ENCODE measurements at regions not wholly inside any gene's neighbourhood (a gene's known extent, or its start where the extent isn't known, plus 50 kb on each side); places are given as distances from the start of the nearest gene placed in this dataset.
A peak's percentile ranks its signal among the peaks of the same experiment; 100 is the strongest.

- H3K14ac ChIP-seq (ENCODE audit: low read length in 2 of 2): no peak overlapping the region
- no peak overlapping the region for H4K8ac ChIP-seq (ENCODE audit: low read length)
- H2BK120ac ChIP-seq (ENCODE audit: low read depth, low read length): no peak overlapping the region
- no peak overlapping the region for H3K4ac ChIP-seq (ENCODE audit: low read depth in 1 of 2, low read length in 2 of 2)
- H3K4me1 ChIP-seq (ENCODE audit: control insufficient read depth, insufficient read depth, low read depth, low read length): no peaks in the 10 kb centered on the region
- H3K9ac ChIP-seq (ENCODE audit: low read length): no peak overlapping the region
- peaks cover 2% of the 10 kb centered on the region for H3K9me3 ChIP-seq (ENCODE audit: control insufficient read depth, low read length)
- H3K36me3 ChIP-seq (ENCODE audit: control insufficient read depth in 1 of 2, insufficient read depth in 2 of 2, low read depth in 1 of 2, low read length in 2 of 2): no peaks in the 10 kb centered on the region
- H4K91ac ChIP-seq (ENCODE audit: low read length): no peak overlapping the region
- H3K18ac ChIP-seq (ENCODE audit: low read depth in 1 of 2, low read length in 2 of 2): no peak overlapping the region
- H3K27ac ChIP-seq (ENCODE audit: low read length, poor library complexity, severe bottlenecking): no peak overlapping the region
- no peak overlapping the region for H3K23ac ChIP-seq (ENCODE audit: low read length in 2 of 2)
- no peaks in the 10 kb centered on the region for H3K79me1 ChIP-seq (replicated peaks; ENCODE audit: low read length, poor library complexity, severe bottlenecking)
- H2BK15ac ChIP-seq (ENCODE audit: low read depth, poor library complexity, severe bottlenecking): no peak overlapping the region
- WGBS: 60% methylated on average over 1 of the region's 2 CpGs
- no peak overlapping the region for H2BK5ac ChIP-seq (ENCODE audit: low read depth, low read length, poor library complexity, severe bottlenecking)
- H2AFZ ChIP-seq (ENCODE audit: low read depth, low read length): no peak overlapping the region
- H2AK5ac ChIP-seq (ENCODE audit: low read length, severe bottlenecking): no peak overlapping the region
- H3K4me2 ChIP-seq (ENCODE audit: low read length, poor library complexity, severe bottlenecking): no peak overlapping the region
- H3K27me3 ChIP-seq (ENCODE audit: control insufficient read depth in 1 of 2, insufficient read depth in 1 of 2, low read length in 2 of 2): no peaks in the 10 kb centered on the region
- H3K4me3 ChIP-seq (ENCODE audit: insufficient read depth in 1 of 2, low read depth in 1 of 2, low read length in 2 of 2): no peak overlapping the region
- no peak for DNase-seq
- no peak overlapping the region for H2BK12ac ChIP-seq (ENCODE audit: low read length in 2 of 2)
These were observed 250.7 kb downstream of the ARAP2 start for GRCh38 chr4:35993606-35994005.

- Histone ChIP-seq H3K14ac (ENCODE audit: low read length in 2 of 2) (no peak overlapping the region), H3K27ac (ENCODE audit: low read length, poor library complexity, severe bottlenecking) (no peak overlapping the region), H2BK120ac (ENCODE audit: low read depth, low read length) (no peak overlapping the region), H3K18ac (ENCODE audit: low read depth in 1 of 2, low read length in 2 of 2) (no peak overlapping the region), H3K27me3 (ENCODE audit: control insufficient read depth in 1 of 2, insufficient read depth in 1 of 2, low read length in 2 of 2) (no peaks in the 10 kb centered on the region), H3K23ac (ENCODE audit: low read length in 2 of 2) (no peak overlapping the region), H3K36me3 (ENCODE audit: control insufficient read depth in 1 of 2, insufficient read depth in 2 of 2, low read depth in 1 of 2, low read length in 2 of 2) (no peaks in the 10 kb centered on the region), H2BK12ac (ENCODE audit: low read length in 2 of 2) (no peak overlapping the region), H2AFZ (ENCODE audit: low read depth, low read length) (no peak overlapping the region), H3K4me3 (ENCODE audit: insufficient read depth in 1 of 2, low read depth in 1 of 2, low read length in 2 of 2) (no peak overlapping the region), H3K4me2 (ENCODE audit: low read length, poor library complexity, severe bottlenecking) (no peak overlapping the region), H3K9ac (ENCODE audit: low read length) (no peak overlapping the region), H2BK15ac (ENCODE audit: low read depth, poor library complexity, severe bottlenecking) (no peak overlapping the region), H3K4ac (ENCODE audit: low read depth in 1 of 2, low read length in 2 of 2) (no peak overlapping the region), H3K4me1 (ENCODE audit: control insufficient read depth, insufficient read depth, low read depth, low read length) (no peaks in the 10 kb centered on the region), H3K79me1 (replicated peaks; ENCODE audit: low read length, poor library complexity, severe bottlenecking) (no peaks in the 10 kb centered on the region), H3K9me3 (ENCODE audit: control insufficient read depth, low read length) (peaks cover 10% of the 10 kb centered on the region), H2BK5ac (ENCODE audit: low read depth, low read length, poor library complexity, severe bottlenecking) (no peak overlapping the region), H4K8ac (ENCODE audit: low read length) (no peak overlapping the region), H2AK5ac (ENCODE audit: low read length, severe bottlenecking) (peak overlapping the region; percentile 52), H4K91ac (ENCODE audit: low read length) (no peak overlapping the region)
- no peak for DNase-seq
- 54% methylated on average over 3 of the region's 3 CpGs for WGBS
These were observed 243.3 kb downstream of the ARAP2 start for GRCh38 chr4:36000941-36001557.

- Histone ChIP-seq H3K9ac (ENCODE audit: low read length) (no peak overlapping the region), H3K23ac (ENCODE audit: low read length in 2 of 2) (no peak overlapping the region), H3K4me2 (ENCODE audit: low read length, poor library complexity, severe bottlenecking) (no peak overlapping the region), H4K8ac (ENCODE audit: low read length) (no peak overlapping the region), H3K4me1 (ENCODE audit: control insufficient read depth, insufficient read depth, low read depth, low read length) (no peaks in the 10 kb centered on the region), H2BK120ac (ENCODE audit: low read depth, low read length) (no peak overlapping the region), H2AFZ (ENCODE audit: low read depth, low read length) (no peak overlapping the region), H3K9me3 (ENCODE audit: control insufficient read depth, low read length) (peaks cover 8% of the 10 kb centered on the region), H2BK12ac (ENCODE audit: low read length in 2 of 2) (no peak overlapping the region), H3K18ac (ENCODE audit: low read depth in 1 of 2, low read length in 2 of 2) (no peak overlapping the region), H3K27ac (ENCODE audit: low read length, poor library complexity, severe bottlenecking) (no peak overlapping the region), H3K14ac (ENCODE audit: low read length in 2 of 2) (no peak overlapping the region), H3K27me3 (ENCODE audit: control insufficient read depth in 1 of 2, insufficient read depth in 1 of 2, low read length in 2 of 2) (no peaks in the 10 kb centered on the region), H3K4ac (ENCODE audit: low read depth in 1 of 2, low read length in 2 of 2) (no peak overlapping the region), H3K4me3 (ENCODE audit: insufficient read depth in 1 of 2, low read depth in 1 of 2, low read length in 2 of 2) (no peak overlapping the region), H2BK15ac (ENCODE audit: low read depth, poor library complexity, severe bottlenecking) (no peak overlapping the region), H3K79me1 (replicated peaks; ENCODE audit: low read length, poor library complexity, severe bottlenecking) (no peaks in the 10 kb centered on the region), H2AK5ac (ENCODE audit: low read length, severe bottlenecking) (no peak overlapping the region), H3K36me3 (ENCODE audit: control insufficient read depth in 1 of 2, insufficient read depth in 2 of 2, low read depth in 1 of 2, low read length in 2 of 2) (no peaks in the 10 kb centered on the region), H2BK5ac (ENCODE audit: low read depth, low read length, poor library complexity, severe bottlenecking) (no peak overlapping the region), H4K91ac (ENCODE audit: low read length) (no peak overlapping the region)
- DNase-seq: no peak
- WGBS: 87% methylated on average over 12 of the region's 12 CpGs
These were observed 241.3 kb downstream of the ARAP2 start for GRCh38 chr4:36003051-36003450.

GRCh38 chr4:36004204-36004851 is 240.0 kb downstream of the ARAP2 start:
- Histone ChIP-seq H3K14ac (ENCODE audit: low read length in 2 of 2) (no peak overlapping the region), H3K36me3 (ENCODE audit: control insufficient read depth in 1 of 2, insufficient read depth in 2 of 2, low read depth in 1 of 2, low read length in 2 of 2) (no peaks in the 10 kb centered on the region), H3K9me3 (ENCODE audit: control insufficient read depth, low read length) (peaks cover 8% of the 10 kb centered on the region), H2AK5ac (ENCODE audit: low read length, severe bottlenecking) (no peak overlapping the region), H3K79me1 (replicated peaks; ENCODE audit: low read length, poor library complexity, severe bottlenecking) (no peaks in the 10 kb centered on the region), H2BK15ac (ENCODE audit: low read depth, poor library complexity, severe bottlenecking) (no peak overlapping the region), H4K91ac (ENCODE audit: low read length) (no peak overlapping the region), H2BK5ac (ENCODE audit: low read depth, low read length, poor library complexity, severe bottlenecking) (no peak overlapping the region), H3K23ac (ENCODE audit: low read length in 2 of 2) (no peak overlapping the region), H3K4me3 (ENCODE audit: insufficient read depth in 1 of 2, low read depth in 1 of 2, low read length in 2 of 2) (no peak overlapping the region), H2BK120ac (ENCODE audit: low read depth, low read length) (no peak overlapping the region), H3K4me2 (ENCODE audit: low read length, poor library complexity, severe bottlenecking) (no peak overlapping the region), H3K4me1 (ENCODE audit: control insufficient read depth, insufficient read depth, low read depth, low read length) (no peaks in the 10 kb centered on the region), H3K9ac (ENCODE audit: low read length) (no peak overlapping the region), H4K8ac (ENCODE audit: low read length) (no peak overlapping the region), H3K4ac (ENCODE audit: low read depth in 1 of 2, low read length in 2 of 2) (no peak overlapping the region), H3K18ac (ENCODE audit: low read depth in 1 of 2, low read length in 2 of 2) (no peak overlapping the region), H3K27me3 (ENCODE audit: control insufficient read depth in 1 of 2, insufficient read depth in 1 of 2, low read length in 2 of 2) (no peaks in the 10 kb centered on the region), H2BK12ac (ENCODE audit: low read length in 2 of 2) (no peak overlapping the region), H2AFZ (ENCODE audit: low read depth, low read length) (no peak overlapping the region), H3K27ac (ENCODE audit: low read length, poor library complexity, severe bottlenecking) (no peak overlapping the region)
- no peak for DNase-seq
- WGBS: no CpG with 5 or more reads among the region's 2 CpGs
